ENCODE measurements at regions not wholly inside any gene's neighbourhood (a gene's known extent, or its start where the extent isn't known, plus 50 kb on each side); places are given as distances from the start of the nearest gene placed in this dataset.

GRCh38 chr1:163406772-163407171 lies 85.0 kb downstream of the NUF2 start:
- no peak for DNase-seq

- no peak for DNase-seq
Measured at GRCh38 chr1:163408262-163408661, 86.5 kb downstream of the NUF2 start.

GRCh38 chr1:163410073-163410999 lies 88.6 kb downstream of the NUF2 start:
- DNase-seq, result peak; percentile 89 to 97

GRCh38 chr1:163412221-163412620 lies 90.5 kb downstream of the NUF2 start:
- DNase-seq, result peak; percentile 29 to 64

GRCh38 chr1:163414778-163415177 lies 93.0 kb downstream of the NUF2 start:
- DNase-seq, result peak; percentile 83 to 94

GRCh38 chr1:163421701-163422100 lies 99.9 kb downstream of the NUF2 start:
- DNase-seq, result no peak

GRCh38 chr1:163422738-163423404 lies 101.1 kb downstream of the NUF2 start:
- DNase-seq, result no peak

GRCh38 chr1:163426505-163427251 lies 104.9 kb downstream of the NUF2 start:
- DNase-seq, result no peak

GRCh38 chr1:163427279-163427678 lies 105.5 kb downstream of the NUF2 start:
- DNase-seq, result no peak

- no peak for DNase-seq
Measured at GRCh38 chr1:163436140-163436812, 114.5 kb downstream of the NUF2 start.

- no peak for DNase-seq
Measured at GRCh38 chr1:163439471-163439870, 117.7 kb downstream of the NUF2 start.

GRCh38 chr1:163440090-163440489 lies 118.3 kb downstream of the NUF2 start:
- no peak for DNase-seq

- DNase-seq, result peak; percentile 32 to 50
Measured at GRCh38 chr1:163442231-163442879, 120.6 kb downstream of the NUF2 start.

- DNase-seq, result peak in 1 of 2 experiments; percentile 85
Measured at GRCh38 chr1:163442895-163443294, 121.1 kb downstream of the NUF2 start.

- DNase-seq, result peak in 1 of 2 experiments; percentile 29
Measured at GRCh38 chr1:163443863-163444262, 122.1 kb downstream of the NUF2 start.

GRCh38 chr1:163444665-163445064 lies 122.9 kb downstream of the NUF2 start:
- DNase-seq, result no peak

GRCh38 chr1:163450986-163451385 lies 129.2 kb downstream of the NUF2 start:
- DNase-seq, result no peak

GRCh38 chr1:163459539-163459938 lies 137.8 kb downstream of the NUF2 start:
- no peak for DNase-seq

GRCh38 chr1:163467289-163467688 lies 145.5 kb downstream of the NUF2 start:
- no peak for DNase-seq

GRCh38 chr1:163471779-163472650 lies 150.3 kb downstream of the NUF2 start:
- DNase-seq, result peak; percentile 94 to 97

- peak in 1 of 2 experiments; percentile 43 for DNase-seq
Measured at GRCh38 chr1:163472651-163473248, 151.0 kb downstream of the NUF2 start.
